Caki2 (cell line): ENCODE measurements at regions not wholly inside any gene's neighbourhood (a gene's known extent, or its start where the extent isn't known, plus 50 kb on each side); places are given as distances from the start of the nearest gene placed in this dataset.
"Not testable (repeated sequence)": the region's sequence is repeated elsewhere in the genome, so short reads cannot be mapped to it uniquely, and the experiment has no call there.

Experiments
- DNase-seq: peaks from one replicate; pipeline ENCODE4 v3.0.0-alpha.2; 2015; ENCODE audit warnings: low read depth
- in situ Hi-C: cut with HindIII; loops from 2 replicates; pipeline ENCODE4 v1.10.0; 2016; ENCODE audit warnings: low sequenced_read_pairs, low pct_unique_long_range_greater_than_20kb, mixed read lengths

DNA sequence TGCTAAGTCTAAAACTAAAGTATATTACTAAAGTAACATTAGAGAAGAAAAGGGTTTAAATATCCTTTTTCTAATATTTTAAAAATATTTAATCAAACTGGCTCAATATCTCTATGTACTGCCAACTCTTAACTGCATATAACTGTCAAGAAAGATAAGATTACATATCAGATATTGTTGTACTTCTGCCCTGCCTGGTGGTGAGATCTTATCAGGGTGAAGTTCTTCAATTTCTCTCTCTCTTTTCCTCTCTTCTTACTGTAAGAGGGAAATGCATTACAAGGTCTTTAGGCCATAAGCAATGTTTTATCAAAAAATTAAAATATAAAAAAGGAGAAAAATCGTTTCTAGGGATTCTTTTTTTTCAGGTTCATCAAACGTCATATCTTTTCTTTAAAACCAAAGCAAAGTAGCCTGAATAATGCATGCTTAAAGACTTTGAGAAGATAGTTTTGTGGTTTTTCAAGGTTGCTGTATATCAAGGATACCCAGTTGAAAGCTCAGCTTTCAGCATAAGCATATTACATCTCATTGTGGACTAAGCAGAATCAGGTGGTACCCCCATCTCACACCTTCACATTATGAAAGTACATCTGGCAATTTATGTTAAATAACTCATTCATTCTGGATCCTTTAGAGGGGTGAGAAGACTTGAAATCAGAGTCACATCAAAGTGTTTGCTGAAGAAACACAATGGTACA lies 1625.7 kb upstream of the SLC10A2 start:
- in situ Hi-C loops, result no loop called here
- DNase-seq, result no peak

DNA sequence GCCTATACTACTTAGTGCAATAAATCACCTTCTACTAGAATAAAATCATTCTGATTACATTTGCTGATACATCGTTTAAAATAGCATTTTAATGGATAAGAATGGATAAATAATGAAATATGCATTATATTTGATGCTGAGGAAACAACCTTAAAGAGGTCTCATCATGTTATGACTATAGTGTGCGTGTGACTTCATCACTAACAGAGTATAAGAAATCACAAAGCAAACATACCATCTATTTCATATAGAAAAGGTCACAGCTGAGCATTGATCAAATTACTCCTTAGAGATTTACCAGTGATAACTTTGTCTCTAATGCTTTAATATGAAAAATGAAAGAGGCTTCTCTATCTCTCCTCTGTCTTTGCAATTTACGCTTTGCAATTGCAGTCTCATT lies 1620.3 kb upstream of the SLC10A2 start:
- in situ Hi-C loops, result no loop called here
- DNase-seq, result no peak

DNA sequence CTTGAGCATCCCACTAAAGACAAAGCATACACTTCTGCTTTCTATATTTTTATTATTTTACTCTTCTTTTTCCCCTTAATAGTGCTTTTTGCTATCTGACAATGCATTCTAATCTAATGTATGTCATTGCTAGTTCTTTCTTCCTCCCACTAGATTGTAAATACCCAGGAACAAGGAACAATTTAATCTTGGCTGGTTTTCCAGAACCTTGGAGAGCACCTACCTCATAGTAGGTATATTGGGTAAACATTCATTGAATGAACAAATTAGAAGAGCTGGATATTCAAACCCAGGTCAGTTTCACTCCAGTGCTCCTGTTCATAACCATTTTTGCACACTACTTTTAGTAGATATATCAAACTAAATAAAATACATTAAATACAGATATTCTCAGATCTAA lies 1617.6 kb upstream of the SLC10A2 start:
- in situ Hi-C loops, result no loop called here
- DNase-seq, result no peak

DNA sequence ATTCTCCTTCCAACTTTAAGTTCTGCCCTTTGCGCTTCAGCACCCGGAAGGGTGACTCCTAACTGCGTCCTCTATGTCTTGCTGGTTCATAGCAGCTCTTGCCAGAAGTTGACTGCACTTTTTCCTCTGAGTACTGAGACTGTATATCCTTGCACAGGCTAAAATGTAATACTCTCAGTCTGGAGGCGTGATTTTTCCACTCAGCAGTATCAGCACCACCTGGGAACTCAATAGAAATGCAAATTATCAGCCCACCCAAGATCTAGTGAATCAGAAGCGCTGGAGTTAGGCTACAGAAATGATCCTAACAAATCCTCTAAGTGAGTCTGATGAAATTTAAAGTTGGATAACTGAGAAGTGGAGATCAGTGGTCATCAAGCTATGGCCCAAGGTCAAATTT lies 1611.9 kb upstream of the SLC10A2 start:
- in situ Hi-C loops, result no loop called here
- no peak for DNase-seq

DNA sequence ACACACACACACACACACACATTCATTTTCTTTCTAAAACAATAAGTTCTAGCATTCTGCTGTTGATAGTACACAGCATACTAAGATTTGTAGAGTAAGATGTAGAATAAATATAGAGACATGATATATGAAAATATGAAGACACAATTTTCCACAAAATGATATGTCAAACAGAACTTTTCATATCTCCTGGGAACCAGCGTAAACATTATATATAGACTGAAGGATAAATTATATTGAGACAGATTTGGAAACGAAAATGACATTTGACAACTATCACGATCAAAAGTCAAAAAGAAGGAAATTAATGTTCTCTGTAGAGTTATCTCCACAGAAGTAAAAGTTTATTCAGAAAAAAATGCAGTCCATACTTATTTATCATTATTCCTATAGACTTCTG lies 1605.7 kb upstream of the SLC10A2 start:
- in situ Hi-C loops, result no loop called here
- no peak for DNase-seq

DNA sequence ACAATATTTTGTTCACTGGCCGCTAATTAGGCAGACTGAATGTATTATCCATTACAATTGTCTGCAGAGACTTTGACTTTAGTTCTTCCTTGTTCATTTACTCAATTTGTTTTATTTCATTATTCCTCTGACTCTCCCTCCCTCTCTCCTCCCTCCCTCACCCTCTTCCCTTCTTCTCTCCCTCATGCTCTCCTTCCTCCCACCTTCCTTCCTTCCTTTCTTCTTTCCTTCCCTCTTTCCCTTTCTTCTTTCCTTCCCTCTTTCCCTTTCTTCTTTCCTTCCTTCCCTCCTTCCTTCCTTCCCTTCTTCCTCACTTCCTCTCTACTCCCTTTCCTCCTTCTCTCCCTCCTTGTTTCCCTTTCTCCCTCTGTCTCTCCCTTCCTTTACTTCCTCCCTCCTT lies 1591.0 kb upstream of the SLC10A2 start:
- in situ Hi-C loops, result no loop called here
- DNase-seq, result no peak

DNA sequence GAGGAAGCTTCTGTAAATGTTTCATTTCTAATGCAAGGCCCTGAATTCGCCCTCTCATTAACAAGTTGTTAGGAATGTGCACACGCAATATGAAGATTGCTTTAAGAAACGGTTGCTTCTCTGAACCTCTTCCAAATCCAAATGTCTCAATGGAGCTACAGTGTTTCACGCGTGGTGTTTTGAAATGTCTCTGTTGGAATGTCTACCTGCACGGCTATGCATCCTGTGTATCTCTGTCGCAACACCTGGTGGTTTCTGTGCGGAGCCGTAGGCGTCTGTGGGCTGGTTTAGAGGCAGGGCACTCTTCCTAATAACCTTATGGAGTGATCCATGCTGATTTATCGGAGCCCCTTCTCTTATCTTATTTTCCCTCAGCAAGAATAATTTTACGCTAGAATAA lies 1584.2 kb upstream of the SLC10A2 start:
- no peak for DNase-seq
- in situ Hi-C loops, result no loop called here

DNA sequence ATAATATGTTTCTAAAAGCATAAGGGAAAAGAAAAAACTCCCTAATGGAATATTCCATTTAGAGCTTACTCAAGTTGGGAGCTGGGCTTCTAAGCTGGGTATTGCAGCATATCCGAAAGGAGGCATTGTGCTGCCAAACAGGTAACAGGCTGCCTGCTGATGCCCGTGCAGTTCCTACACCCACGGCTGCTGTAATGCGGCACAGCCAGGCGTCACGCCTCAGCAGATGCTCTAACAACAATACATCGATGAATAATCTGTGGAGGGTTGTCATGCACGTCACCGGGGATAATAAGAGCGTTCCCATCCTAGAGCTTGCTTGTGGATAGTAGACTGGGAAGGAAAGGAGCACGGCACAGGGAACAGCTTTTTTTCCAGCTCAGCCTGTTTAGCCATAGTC lies 1582.1 kb upstream of the SLC10A2 start:
- in situ Hi-C loops, result no loop called here
- peak; percentile 9 for DNase-seq

DNA sequence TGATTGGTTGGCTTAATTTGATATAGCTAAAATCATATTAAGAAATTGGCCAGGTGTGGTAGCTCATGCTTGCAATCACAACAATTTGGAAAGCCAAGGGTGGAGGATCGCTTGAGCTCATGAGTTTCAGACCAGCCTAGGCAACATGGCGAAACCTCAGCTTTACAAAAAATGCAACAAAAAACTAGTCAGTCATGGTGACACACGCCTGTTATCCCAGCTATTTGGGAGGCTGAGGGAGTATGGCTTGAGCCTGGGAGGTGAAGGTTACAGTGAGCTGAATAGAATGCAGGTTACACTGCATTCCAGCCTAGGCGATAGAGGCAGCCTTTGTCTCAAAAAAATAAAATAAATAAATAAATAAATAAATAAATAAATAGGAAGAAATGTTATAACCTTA lies 1579.6 kb upstream of the SLC10A2 start:
- no peak for DNase-seq
- in situ Hi-C loops, result no loop called here

DNA sequence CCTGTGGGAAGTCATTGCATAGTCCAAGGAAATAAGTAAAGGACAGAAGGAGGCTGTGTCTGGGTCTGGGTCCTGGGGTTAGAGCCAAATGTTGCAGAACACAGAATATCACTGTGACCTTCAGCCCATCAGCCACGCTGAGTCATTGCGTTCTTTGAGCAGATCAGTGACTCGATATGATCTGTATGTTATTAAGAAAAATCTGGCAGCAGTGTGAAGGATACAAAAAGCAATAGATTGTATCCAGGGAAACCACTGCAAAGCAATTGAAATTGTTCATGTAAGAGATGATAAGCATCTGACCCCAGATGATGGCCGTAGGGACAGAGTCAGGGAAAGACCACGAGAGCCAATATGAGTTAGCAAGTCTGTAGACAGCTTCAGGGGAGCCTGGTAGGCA lies 1575.1 kb upstream of the SLC10A2 start:
- in situ Hi-C loops, result no loop called here
- peak; percentile 44 for DNase-seq

DNA sequence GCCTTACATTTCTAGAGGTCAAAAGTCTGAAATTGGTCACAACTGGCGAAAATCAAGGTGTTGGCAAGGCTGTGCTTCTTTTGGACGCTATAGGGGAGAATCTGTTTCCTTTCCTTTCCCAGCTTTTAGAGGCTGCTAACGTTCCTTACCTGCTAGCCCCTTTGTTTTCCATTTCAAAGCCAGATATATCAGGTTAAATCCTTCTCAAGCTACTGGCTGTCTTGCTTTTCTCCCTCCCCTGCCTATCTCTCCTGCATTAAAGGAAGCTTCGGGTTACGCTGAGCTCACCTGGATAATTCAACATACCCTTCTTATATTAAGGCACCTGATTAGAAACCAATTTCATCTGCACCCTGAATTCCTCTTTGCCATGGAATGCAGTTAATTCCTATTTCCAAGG lies 1569.7 kb upstream of the SLC10A2 start:
- in situ Hi-C loops, result no loop called here

DNA sequence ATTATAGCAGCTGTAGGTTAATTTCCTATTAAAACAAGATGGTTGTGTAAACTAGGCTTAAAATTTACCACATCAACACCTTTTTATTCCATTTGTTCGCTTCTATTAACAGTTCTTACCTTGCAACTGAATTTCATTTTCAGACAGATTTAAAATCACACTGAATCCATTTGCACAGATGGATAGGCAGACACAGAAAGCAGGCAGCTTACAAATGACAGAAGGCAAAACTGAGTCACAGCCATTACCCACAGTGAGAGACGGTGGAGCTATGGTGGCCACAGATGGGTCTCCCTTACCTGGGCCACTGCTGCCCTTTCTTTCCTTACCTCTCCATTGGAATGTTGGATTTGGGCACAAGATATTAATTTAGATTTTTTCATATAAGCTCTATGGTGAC lies 1567.8 kb upstream of the SLC10A2 start:
- DNase-seq, result no peak
- in situ Hi-C loops, result no loop called here

More for the DNA sequence above, 1569.7 kb upstream of the SLC10A2 start:
- no peak for DNase-seq

DNA sequence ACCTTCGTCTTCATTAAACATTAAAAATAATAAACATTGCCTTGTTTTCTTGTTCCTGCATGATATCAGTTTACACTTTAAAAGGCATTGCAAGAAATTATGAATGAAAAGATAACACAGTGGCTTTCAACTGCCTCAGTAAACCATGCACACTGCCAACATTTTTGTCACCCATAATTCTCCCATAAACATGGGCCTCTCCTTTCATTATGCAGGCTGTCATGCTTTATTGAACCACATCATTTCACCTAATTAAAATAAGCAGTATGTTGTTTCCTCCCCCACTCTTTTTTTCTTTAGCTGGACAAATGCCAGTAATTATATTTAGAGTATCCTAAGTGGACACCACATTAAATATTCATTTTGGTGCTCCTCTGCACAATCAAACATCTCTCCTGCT lies 1566.5 kb upstream of the SLC10A2 start:
- no peak for DNase-seq
- in situ Hi-C loops, result no loop called here

DNA sequence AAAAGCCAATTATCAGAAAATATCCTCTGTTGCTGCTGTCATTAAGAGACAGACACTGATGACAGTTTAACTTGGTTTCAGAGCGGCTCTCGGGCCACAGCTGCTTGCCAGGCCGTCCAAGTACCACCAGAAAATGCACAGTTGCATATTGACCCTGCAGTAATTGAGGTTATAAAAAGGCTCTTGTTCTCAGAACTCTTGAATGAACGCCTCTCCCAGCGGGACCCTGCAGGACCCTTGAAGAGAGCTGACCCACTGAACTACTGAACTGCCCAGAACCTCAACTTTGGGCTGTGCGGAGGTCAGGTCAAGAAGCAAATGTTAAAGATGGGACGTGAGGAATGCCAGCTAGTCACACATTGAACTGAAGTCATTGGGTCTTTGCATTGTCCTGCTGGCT lies 1559.0 kb upstream of the SLC10A2 start:
- in situ Hi-C loops, result no loop called here
- DNase-seq, result no peak

DNA sequence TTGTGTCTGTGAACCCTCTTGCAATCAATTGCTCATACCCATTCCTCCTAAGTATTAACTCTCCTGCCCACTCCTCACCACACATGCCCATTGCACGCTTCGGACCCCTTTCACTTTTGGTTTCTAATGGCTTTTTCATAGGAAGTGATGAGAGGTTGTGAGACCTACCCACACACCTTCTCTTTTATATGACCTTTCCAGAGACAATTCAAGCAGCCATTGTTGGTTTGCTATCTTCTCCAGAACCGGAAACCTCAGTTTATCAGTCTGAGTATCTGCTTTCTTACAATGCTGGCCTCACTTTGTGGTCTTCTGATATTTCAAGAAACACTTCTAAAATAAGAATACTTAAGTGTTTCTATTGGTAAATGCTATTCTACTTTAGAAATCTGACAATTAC lies 1550.8 kb upstream of the SLC10A2 start:
- in situ Hi-C loops, result no loop called here
- DNase-seq, result no peak

DNA sequence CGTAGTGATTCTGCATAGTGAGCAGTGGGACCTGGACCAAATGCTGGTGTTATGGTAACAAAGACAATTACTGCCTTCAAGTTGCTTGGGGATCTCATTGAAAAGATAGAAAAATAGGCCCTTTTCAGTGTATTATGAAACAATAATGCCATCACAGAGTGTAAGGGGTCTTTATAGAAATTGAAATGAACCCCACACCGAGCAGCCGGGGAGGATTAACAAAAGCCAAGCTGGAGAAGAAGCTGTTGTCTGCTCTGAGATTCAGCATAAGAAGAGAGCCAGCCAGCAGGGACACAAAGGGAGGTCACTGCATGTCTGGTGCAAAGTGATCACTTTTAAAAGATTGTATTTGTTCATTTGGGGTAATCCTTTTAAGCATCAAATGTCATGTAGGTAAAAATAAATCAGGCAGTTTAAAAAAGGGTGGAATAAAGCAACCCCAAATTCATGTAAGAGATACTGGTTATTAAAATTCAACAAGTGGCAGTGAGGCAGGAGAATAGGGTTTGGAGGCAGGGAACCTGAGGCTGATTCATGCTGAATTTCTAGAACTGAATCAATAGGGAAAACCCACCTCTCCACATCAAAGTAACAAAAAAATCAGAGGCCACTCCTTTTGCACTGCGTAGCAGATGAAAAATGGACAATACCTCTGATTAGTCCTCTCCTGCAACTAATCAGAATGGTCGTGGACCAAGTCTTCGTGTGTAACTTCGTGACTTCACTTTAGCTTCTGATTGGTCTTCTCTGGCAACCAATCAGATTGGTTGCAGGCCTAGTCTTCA lies 1548.3 kb upstream of the SLC10A2 start:
- DNase-seq, result no peak
- in situ Hi-C loops, result no loop called here

DNA sequence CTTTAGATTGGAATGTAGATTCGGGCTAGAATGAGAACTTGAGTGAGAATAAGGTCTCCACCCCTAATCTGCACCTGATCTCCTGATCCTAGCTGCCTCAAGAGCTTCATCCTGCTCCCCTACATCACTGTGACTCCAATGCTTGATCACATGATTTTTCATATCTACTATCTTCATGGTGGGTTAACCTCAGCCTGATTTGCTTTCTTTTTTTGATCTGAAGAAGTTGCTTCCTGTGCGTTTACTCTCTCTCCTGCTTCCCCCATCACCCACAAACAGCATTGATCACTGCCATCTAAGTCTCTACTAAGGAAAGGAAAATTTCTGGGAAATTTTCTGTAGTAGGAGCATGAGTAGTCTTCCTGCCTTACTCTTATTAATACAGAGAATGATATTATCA lies 1542.1 kb upstream of the SLC10A2 start:
- no peak for DNase-seq
- in situ Hi-C loops, result no loop called here

DNA sequence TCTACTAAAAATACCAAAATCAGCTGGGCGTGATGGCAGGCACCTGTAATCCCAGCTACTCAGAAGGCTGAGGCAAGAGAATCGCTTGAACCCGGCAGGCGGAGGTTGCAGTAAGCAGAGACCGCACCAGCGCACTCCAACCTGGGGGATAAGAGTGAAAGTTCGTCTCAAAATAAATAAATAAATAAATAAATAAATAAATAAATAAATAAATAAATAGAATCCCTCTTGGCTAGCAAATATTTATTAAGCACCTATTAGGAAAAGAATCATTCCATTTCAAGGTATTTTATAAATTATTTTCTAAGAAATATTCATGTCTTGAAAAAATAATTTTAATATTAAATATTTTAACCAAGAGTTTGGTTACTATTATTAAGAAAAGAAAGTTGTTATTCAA lies 1539.2 kb upstream of the SLC10A2 start:
- in situ Hi-C loops, DNase-seq: not testable (repeated sequence)

DNA sequence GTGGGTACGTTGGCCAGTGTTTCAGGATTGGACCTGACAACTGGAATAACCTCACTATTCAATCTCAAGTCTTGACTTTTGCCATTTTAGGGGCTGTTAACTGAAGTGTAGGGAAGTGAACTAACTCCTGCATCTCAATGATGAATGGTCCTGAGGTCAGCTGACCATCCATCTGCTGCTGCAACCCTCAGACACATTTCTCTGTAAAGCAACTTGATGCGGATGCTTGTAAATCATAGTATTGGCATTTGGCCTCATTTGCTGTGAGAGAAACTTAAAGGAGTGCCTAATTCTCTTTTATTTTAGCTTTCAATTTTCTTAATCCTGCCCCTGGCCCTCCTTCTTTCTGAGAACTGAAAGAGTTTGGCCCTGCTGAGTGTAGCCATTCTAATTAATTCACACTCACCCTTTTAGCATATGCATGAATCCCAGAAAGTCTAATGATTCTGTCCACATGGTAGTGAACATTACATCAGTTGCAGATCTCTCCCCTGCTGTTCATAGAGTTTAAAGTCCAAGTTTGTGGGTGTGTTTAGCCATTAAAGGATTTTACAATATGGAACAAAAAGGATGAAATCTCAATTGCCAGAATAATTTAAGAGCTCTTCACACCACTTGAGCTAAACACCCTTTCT lies 1531.4 kb upstream of the SLC10A2 start:
- DNase-seq, result no peak
- in situ Hi-C loops, result no loop called here

DNA sequence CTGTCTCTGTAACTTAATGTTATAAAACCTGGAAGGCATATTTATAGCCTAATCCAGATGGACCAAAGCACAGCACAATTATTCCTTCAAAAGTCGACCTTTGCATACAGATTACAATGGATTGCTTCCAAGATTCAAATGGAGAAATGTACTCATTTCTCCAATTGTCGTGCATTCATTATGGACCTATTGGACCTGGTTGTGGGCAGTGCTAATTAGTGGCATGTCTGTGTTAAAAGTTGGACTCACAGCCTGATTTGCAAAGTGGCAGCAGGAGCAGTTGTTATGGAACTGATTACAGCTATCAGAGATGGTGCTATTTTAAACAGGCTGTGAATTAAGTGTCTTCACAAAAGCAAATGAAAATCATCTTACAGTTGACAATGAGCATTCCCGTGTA lies 1529.3 kb upstream of the SLC10A2 start:
- in situ Hi-C loops, result no loop called here
- no peak for DNase-seq
